GM21619 (cell line): ENCODE measurements at regions not wholly inside any gene's neighbourhood (a gene's known extent, or its start where the extent isn't known, plus 50 kb on each side); places are given as distances from the start of the nearest gene placed in this dataset.

Experiments
- ATAC-seq: cut with Tn5 transposase; IDR thresholded peaks from one replicate; pipeline ENCODE4 v1.9.1; 2021; ENCODE audit not compliant: unreplicated experiment

GRCh38 chr1:5105744-5106143, 451.3 kb downstream of the AJAP1 start:
- no peak for ATAC-seq

- no peak for ATAC-seq
Observed at GRCh38 chr1:5099558-5099957, 445.1 kb downstream of the AJAP1 start.

DNA sequence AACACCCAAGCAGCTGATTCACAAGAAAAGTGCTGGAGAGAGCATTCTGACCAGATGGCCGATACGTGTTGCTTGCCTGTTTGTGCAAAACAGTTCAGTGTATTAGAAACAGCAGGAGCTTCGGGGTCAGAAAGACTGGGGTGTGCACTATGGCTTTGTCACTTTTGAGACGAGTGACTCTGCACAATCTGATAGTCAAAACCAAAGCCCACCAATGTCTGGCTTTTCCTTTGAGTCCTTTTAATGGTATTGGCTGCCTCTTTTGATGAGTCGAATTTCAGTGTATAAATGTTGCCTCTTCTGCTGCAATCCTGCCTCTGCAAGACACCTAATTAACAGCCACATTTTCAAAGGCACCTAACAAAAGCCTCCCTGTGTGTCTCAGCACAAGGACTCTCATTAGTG, 444.6 kb downstream of the AJAP1 start:
- ATAC-seq = no peak

- ATAC-seq = no peak
Observed at GRCh38 chr1:5093042-5093441, 438.6 kb downstream of the AJAP1 start.

- ATAC-seq = no peak
Observed at GRCh38 chr1:5084676-5085075, 430.3 kb downstream of the AJAP1 start.

- no peak for ATAC-seq
Observed at GRCh38 chr1:5067246-5067645, 412.8 kb downstream of the AJAP1 start.

- no peak for ATAC-seq
Observed at GRCh38 chr1:5053744-5054143, 399.3 kb downstream of the AJAP1 start.

DNA sequence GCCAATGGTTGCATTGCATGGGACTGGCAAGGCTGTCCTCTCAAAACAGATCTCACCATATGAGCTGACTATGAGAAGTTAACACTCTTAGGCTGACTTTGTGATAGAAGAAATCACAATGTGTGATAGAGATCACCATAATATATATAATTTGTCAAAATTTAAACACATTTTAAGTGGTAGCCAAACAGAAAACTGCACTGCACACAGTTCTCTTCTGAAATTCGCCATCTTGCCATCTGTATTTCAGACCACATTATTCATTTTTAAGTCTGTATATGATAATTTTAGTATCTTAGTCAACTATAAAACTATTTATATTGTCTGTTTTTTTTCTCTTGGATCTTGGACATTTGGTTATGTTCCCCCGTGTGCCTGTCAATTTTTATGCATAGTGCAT, 374.7 kb downstream of the AJAP1 start:
- no peak for ATAC-seq

- ATAC-seq = no peak
Observed at GRCh38 chr1:5012249-5012648, 357.8 kb downstream of the AJAP1 start.

DNA sequence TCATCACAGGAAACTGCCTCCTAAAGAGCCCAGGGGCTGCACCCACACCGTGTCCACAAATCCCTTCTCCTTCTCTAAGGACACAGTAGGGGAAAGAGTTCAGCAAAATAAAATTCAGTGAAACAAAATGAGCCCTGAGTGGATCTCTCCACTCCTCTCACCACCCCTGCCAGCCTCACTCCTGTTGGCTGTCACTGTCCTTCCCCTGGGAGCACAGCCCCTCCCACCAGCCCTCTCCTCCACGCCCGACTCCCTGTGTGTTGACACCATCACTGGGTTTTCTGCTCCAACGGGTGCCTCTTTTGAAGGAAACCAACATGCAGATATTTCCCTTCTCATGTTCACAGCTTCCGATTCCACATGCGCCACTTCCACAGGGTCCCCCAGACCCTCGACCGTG, 356.2 kb downstream of the AJAP1 start:
- ATAC-seq = no peak

- ATAC-seq = no peak
Observed at GRCh38 chr1:5010236-5010635, 355.8 kb downstream of the AJAP1 start.

- no peak for ATAC-seq
Observed at GRCh38 chr1:5009376-5010065, 355.1 kb downstream of the AJAP1 start.

GRCh38 chr1:5005171-5005570, 350.8 kb downstream of the AJAP1 start:
- ATAC-seq = no peak

DNA sequence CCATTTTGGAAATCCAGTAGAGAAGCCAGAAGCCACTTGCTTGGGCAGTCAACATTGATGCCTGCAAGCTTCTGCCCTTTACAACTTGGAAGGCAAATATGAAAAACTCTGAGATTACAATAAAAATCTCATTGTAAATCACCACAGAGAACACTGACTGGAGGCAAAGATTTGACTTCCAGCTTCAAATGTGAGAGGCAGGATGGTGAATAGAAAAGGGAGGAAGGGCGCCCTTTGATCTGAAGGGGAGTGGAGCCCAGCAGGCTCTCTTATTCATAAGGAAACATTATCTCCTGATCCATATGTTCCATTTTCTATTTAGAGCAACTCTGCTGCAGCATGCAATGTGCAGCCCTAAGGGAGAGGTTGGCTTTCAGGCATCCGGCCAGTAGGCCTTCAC, 348.3 kb downstream of the AJAP1 start:
- ATAC-seq = no peak

GRCh38 chr1:5001466-5001865, 347.1 kb downstream of the AJAP1 start:
- ATAC-seq = no peak

- no peak for ATAC-seq
Observed at GRCh38 chr1:4986306-4986705, 331.9 kb downstream of the AJAP1 start.

- ATAC-seq = no peak
Observed at GRCh38 chr1:4984841-4985240, 330.4 kb downstream of the AJAP1 start.

DNA sequence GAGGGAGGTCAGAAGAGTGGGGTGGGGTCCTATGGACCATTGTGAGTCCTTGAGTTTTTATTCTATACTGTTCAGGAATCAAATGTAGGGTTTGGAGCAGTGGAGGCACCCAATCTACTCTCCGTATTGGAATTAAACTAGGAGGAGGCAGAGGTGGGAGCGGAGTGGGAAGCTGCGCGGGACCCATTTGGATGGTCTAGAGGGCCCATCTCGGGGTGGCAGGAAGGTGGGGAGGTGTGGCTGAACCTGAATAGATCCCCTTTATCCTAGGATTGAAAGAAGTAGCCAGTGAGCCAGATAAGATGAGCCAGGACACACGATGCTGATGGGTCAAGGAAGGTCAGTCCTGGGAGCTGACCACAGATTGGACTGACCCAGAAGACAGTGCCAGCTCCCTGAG, 325.8 kb downstream of the AJAP1 start:
- ATAC-seq = no peak

- no peak for ATAC-seq
Observed at GRCh38 chr1:4978660-4979390, 324.4 kb downstream of the AJAP1 start.

- ATAC-seq = no peak
Observed at GRCh38 chr1:4977701-4978100, 323.3 kb downstream of the AJAP1 start.

DNA sequence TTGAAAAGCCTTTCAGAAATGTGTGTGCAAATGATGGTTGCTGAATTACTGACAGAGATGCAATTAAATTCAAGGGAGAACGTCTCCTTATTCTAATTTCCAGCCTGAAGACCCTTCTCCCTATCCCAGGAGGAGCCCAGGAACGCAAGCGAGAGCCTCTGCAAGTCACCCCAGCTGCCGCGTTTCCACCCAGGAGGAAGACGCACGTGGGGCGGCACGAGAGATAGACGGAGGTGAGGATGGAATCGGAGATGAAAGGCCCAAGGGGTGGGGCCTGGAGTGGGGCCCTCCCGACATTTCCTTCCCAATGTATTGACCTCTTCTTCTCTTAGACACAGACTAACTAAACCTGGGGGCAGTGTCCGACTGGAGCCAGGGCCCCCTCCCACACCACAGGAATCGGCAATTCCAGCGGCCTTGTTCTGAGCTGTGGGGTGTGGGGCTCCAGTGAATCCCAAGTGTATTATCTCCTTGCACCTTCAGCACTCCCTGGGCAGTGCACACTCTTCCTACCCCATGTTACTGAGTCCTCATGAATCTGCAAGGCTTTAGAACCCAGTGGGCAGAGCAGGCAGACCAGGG, 322.5 kb downstream of the AJAP1 start:
- no peak for ATAC-seq

DNA sequence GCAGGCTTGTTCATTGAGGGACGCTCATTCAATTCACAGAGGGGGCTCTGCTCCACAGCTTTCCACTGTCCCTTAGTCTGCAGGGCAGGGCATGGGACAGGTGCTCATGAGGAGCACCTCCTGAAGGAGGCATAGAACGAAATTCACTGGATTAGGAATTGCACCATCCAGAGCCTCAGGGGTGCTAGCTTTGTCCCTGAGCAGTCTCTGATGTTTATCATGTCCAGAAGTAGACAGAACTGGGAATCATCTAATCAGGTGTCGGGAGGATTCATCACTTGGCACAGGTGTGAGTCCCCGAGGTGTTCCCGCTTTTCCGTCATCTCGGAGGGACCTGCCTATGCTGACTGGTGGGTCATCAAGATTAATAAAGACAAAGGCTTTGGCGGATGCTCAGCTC, 321.4 kb downstream of the AJAP1 start:
- no peak for ATAC-seq
